ENCODE measurements at regions not wholly inside any gene's neighbourhood (a gene's known extent, or its start where the extent isn't known, plus 50 kb on each side); places are given as distances from the start of the nearest gene placed in this dataset.

DNA sequence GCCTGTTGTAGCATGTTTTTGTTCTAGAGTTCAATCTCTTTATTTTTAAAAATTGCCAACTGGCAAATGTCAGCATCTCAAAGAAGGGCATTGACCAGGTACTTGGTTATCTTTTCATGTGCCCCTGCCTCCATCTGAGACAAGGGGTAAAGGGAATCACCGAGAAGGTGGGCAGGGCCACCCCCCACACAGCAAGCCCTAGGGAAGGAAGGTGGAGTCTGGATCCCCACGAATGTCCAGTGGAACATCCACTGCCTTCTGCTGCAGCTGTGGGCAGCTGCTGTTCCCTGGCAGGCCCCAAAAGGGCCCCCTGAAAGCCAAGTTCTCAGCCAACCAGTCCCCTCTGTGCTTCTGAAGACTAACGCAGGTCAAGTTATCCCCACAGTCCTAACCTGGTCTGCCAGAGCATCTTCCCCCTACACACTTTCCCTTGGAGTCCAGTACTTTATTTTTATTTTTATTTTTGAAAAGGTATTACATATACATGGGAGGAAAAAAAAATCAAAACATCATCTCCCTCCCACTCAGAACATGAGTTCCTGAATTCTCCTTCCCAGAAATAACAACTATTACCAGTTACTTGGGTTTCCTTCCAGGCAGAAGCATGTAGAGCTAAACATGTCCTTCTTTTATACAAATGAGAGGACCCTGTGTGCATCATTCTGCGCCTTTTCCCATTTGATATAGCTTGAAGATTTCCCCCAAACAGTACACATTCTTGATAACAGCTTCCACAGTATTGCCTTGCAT, 253.7 kb downstream of the MAFB start:
- Histone ChIP-seq H3K27ac (no peak overlapping the region), H3K4me3 (no peak overlapping the region), H3K9me3 (replicated peaks) (no peaks in the 10 kb centered on the region), H3K27me3 (replicated peaks) (no peaks in the 10 kb centered on the region), H3K4me1 (replicated peaks) (no peaks in the 10 kb centered on the region), H3K36me3 (no peaks in the 10 kb centered on the region)
- no peak for DNase-seq (ENCODE audit: low read depth in 1 of 2, low spot score in 2 of 2)

GRCh38 chr20:40434122-40434521, 254.9 kb downstream of the MAFB start:
- Histone ChIP-seq H3K9me3 (replicated peaks) (no peaks in the 10 kb centered on the region), H3K27me3 (replicated peaks) (no peaks in the 10 kb centered on the region), H3K4me1 (replicated peaks) (no peaks in the 10 kb centered on the region), H3K4me3 (no peak overlapping the region), H3K27ac (no peak overlapping the region), H3K36me3 (no peaks in the 10 kb centered on the region)
- no peak for DNase-seq (ENCODE audit: low read depth in 1 of 2, low spot score in 2 of 2)

GRCh38 chr20:40433341-40433861, 255.6 kb downstream of the MAFB start:
- H3K9me3 ChIP-seq (replicated peaks): no peaks in the 10 kb centered on the region
- DNase-seq (ENCODE audit: low read depth in 1 of 2, low spot score in 2 of 2): no peak
- H3K27me3 ChIP-seq (replicated peaks): no peaks in the 10 kb centered on the region
- H3K4me3 ChIP-seq: no peak overlapping the region
- no peaks in the 10 kb centered on the region for H3K36me3 ChIP-seq
- no peak overlapping the region for H3K27ac ChIP-seq
- H3K4me1 ChIP-seq (replicated peaks): no peaks in the 10 kb centered on the region

DNA sequence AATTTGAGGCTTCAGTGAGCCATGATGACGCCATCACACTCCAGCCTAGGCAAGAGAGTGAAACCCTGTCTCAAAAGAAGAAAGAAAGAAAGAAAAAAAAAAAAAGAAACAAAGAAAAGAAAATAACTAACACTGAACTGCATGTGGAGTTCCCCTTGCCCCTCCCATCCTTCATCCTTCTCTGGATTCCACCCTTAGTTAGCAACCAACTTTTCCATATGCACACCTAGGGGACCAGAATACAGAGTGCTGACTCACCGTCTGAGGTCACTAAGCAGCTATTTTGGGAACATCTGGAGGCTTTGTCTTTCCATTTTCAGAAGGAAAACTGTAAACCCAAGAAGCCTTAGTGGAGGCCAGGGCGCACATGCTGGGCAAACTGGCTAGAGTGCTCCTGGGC, 257.4 kb downstream of the MAFB start:
- Histone ChIP-seq H3K36me3 (no peaks in the 10 kb centered on the region), H3K4me3 (no peak overlapping the region), H3K27ac (no peak overlapping the region), H3K4me1 (replicated peaks) (no peaks in the 10 kb centered on the region), H3K27me3 (replicated peaks) (no peaks in the 10 kb centered on the region), H3K9me3 (replicated peaks) (no peaks in the 10 kb centered on the region)
- no peak for DNase-seq (ENCODE audit: low read depth in 1 of 2, low spot score in 2 of 2)

GRCh38 chr20:40431112-40431511, 257.9 kb downstream of the MAFB start:
- Histone ChIP-seq H3K27me3 (replicated peaks) (no peaks in the 10 kb centered on the region), H3K36me3 (no peaks in the 10 kb centered on the region), H3K27ac (no peak overlapping the region), H3K4me3 (no peak overlapping the region), H3K9me3 (replicated peaks) (no peaks in the 10 kb centered on the region), H3K4me1 (replicated peaks) (no peaks in the 10 kb centered on the region)
- no peak for DNase-seq (ENCODE audit: low read depth in 1 of 2, low spot score in 2 of 2)

- Histone ChIP-seq H3K27ac (no peak overlapping the region), H3K4me3 (no peak overlapping the region), H3K4me1 (replicated peaks) (no peaks in the 10 kb centered on the region), H3K36me3 (no peaks in the 10 kb centered on the region), H3K9me3 (replicated peaks) (no peaks in the 10 kb centered on the region), H3K27me3 (replicated peaks) (no peaks in the 10 kb centered on the region)
- DNase-seq (ENCODE audit: low read depth in 1 of 2, low spot score in 2 of 2): no peak
These were observed 262.0 kb downstream of the MAFB start for GRCh38 chr20:40427026-40427425.

- DNase-seq (ENCODE audit: low read depth in 1 of 2, low spot score in 2 of 2): no peak
- H3K36me3 ChIP-seq: no peaks in the 10 kb centered on the region
These were observed 264.3 kb downstream of the MAFB start for GRCh38 chr20:40424695-40425094.

GRCh38 chr20:40422656-40423055, 266.4 kb downstream of the MAFB start:
- no peak for DNase-seq (ENCODE audit: low read depth in 1 of 2, low spot score in 2 of 2)
- Histone ChIP-seq H3K4me1 (replicated peaks) (no peaks in the 10 kb centered on the region), H3K27me3 (replicated peaks) (no peaks in the 10 kb centered on the region), H3K4me3 (no peak overlapping the region), H3K36me3 (no peaks in the 10 kb centered on the region), H3K27ac (no peak overlapping the region), H3K9me3 (replicated peaks) (no peaks in the 10 kb centered on the region)

More at GRCh38 chr20:40424695-40425094, 264.3 kb downstream of the MAFB start:
- no peaks in the 10 kb centered on the region for H3K9me3 ChIP-seq (replicated peaks)
- no peaks in the 10 kb centered on the region for H3K4me1 ChIP-seq (replicated peaks)
- H3K27me3 ChIP-seq (replicated peaks): no peaks in the 10 kb centered on the region
- no peak overlapping the region for H3K27ac ChIP-seq
- H3K4me3 ChIP-seq: no peak overlapping the region

DNA sequence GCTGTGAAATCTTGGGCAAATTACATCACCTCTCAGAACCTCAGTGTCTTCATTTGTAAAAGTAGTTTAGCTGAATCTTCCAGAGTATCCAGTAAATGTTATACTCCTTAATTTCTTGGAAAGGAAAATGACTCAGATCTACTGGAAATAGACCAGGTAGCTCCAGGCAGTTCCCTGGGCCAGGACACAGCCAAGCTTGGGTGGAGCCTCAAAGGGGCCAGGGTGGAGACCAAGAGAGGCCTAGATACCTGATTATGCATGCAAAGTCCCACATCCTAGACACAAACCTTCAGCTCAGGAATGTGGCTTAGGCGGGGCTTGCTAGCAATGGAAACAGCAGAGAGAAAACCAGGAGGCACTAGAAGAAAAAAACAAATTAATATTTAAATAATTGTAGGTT, 272.8 kb downstream of the MAFB start:
- H3K27ac ChIP-seq: no peak overlapping the region
- no peaks in the 10 kb centered on the region for H3K4me1 ChIP-seq (replicated peaks)
- no peak for DNase-seq (ENCODE audit: low read depth in 1 of 2, low spot score in 2 of 2)
- no peaks in the 10 kb centered on the region for H3K9me3 ChIP-seq (replicated peaks)
- H3K36me3 ChIP-seq: no peaks in the 10 kb centered on the region
- H3K4me3 ChIP-seq: no peak overlapping the region
- 0 out of 2 replicates have a peak, but pooled peaks cover 4% of the 10 kb centered on the region for H3K27me3 ChIP-seq (replicated peaks)

DNA sequence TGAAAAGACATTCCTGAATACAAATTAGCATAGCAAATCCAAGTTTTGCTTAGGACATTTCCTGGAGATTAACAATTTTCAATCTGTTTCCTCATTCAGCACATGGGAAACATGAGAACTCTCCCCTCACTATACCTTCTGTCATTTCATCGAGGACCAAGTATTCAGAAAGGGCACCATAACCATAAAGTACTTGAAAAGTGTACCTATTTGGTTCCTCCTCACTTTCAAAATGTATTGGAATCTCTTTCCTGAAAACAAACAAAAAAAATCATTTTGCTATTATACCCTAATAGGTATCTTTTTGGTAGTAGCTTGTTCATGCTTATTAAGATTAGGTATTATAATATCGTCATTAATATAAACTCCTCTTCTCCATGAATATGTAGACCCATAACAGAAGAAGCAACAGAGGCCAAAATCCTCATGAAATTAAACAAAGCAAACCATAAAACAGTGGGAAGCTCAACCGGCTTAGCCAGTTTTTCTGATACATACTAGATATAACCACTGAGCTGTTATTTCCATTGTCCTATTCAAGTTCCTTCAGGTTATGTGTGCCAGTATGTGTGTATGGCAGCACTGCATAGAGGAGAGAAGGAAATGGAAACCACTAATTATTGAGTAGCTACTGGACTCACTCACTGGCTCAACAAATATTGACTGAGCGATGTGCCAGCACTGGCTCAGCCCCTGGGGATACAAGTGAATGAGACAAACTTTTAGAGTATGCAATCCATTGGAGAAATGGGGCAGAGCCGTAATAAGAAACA, 274.0 kb downstream of the MAFB start:
- Histone ChIP-seq H3K9me3 (replicated peaks) (no peaks in the 10 kb centered on the region), H3K27me3 (replicated peaks) (0 out of 2 replicates have a peak, but pooled peaks cover 4% of the 10 kb centered on the region), H3K4me1 (replicated peaks) (no peaks in the 10 kb centered on the region), H3K27ac (no peak overlapping the region), H3K4me3 (no peak overlapping the region), H3K36me3 (no peaks in the 10 kb centered on the region)
- DNase-seq (ENCODE audit: low read depth in 1 of 2, low spot score in 2 of 2): no peak

GRCh38 chr20:40410028-40410427, 279.0 kb downstream of the MAFB start:
- no peak for DNase-seq (ENCODE audit: low read depth in 1 of 2, low spot score in 2 of 2)

DNA sequence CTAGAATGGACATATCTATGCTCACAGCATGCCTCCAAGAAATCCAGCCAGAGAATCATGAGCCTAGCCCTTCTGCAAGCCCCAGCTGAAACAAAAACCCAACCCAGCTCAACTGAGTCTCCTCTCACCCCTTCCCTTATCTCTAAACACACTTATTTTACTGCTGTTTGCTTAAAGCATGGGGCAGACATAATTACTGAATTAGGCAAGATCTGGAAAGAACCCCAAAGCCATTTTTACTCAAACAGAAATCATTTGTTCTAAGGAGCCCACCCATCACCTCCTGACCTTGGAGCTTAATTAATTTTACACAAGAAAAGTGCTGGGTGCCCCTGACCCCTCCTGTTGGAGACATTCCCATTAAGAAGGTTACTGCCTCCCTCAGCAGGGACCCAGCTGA, 291.6 kb downstream of the MAFB start:
- Histone ChIP-seq H3K36me3 (no peaks in the 10 kb centered on the region), H3K4me1 (replicated peaks) (no peaks in the 10 kb centered on the region)
- no peak for DNase-seq (ENCODE audit: low read depth in 1 of 2, low spot score in 2 of 2)

More at GRCh38 chr20:40410028-40410427, 279.0 kb downstream of the MAFB start:
- Histone ChIP-seq H3K27me3 (replicated peaks) (0 out of 2 replicates have a peak, but pooled peaks cover 4% of the 10 kb centered on the region), H3K27ac (no peak overlapping the region), H3K9me3 (replicated peaks) (no peaks in the 10 kb centered on the region), H3K36me3 (no peaks in the 10 kb centered on the region), H3K4me1 (replicated peaks) (no peaks in the 10 kb centered on the region), H3K4me3 (no peak overlapping the region)

GRCh38 chr20:40393197-40394079, 295.6 kb downstream of the MAFB start:
- Histone ChIP-seq H3K27ac (no peak overlapping the region), H3K4me3 (no peak overlapping the region), H3K9me3 (replicated peaks) (no peaks in the 10 kb centered on the region), H3K36me3 (no peaks in the 10 kb centered on the region), H3K4me1 (replicated peaks) (no peaks in the 10 kb centered on the region), H3K27me3 (replicated peaks) (no peaks in the 10 kb centered on the region)
- DNase-seq (ENCODE audit: low read depth in 1 of 2, low spot score in 2 of 2): no peak

More for the DNA sequence above, 291.6 kb downstream of the MAFB start:
- Histone ChIP-seq H3K27me3 (replicated peaks) (no peaks in the 10 kb centered on the region), H3K4me3 (no peak overlapping the region), H3K9me3 (replicated peaks) (no peaks in the 10 kb centered on the region), H3K27ac (no peak overlapping the region)
